ENCODE measurements at regions not wholly inside any gene's neighbourhood (a gene's known extent, or its start where the extent isn't known, plus 50 kb on each side); places are given as distances from the start of the nearest gene placed in this dataset.

GRCh38 chr6:14690120-14691056 lies 555.5 kb upstream of the JARID2 start:
- no peak for DNase-seq (ENCODE audit: low spot score)

- no peak for DNase-seq (ENCODE audit: low spot score)
Observed at GRCh38 chr6:14692208-14692607, 553.7 kb upstream of the JARID2 start.

GRCh38 chr6:14693301-14694192 lies 552.3 kb upstream of the JARID2 start:
- no peak for DNase-seq (ENCODE audit: low spot score)

GRCh38 chr6:14694308-14694707 lies 551.6 kb upstream of the JARID2 start:
- DNase-seq (ENCODE audit: low spot score) = no peak

GRCh38 chr6:14695579-14695978 lies 550.3 kb upstream of the JARID2 start:
- no peak for DNase-seq (ENCODE audit: low spot score)

GRCh38 chr6:14696367-14696766 lies 549.5 kb upstream of the JARID2 start:
- no peak for DNase-seq (ENCODE audit: low spot score)

- DNase-seq (ENCODE audit: low spot score) = no peak
Observed at GRCh38 chr6:14697427-14697826, 548.4 kb upstream of the JARID2 start.

GRCh38 chr6:14699803-14700601 lies 545.9 kb upstream of the JARID2 start:
- DNase-seq (ENCODE audit: low spot score) = no peak

GRCh38 chr6:14701946-14702345 lies 543.9 kb upstream of the JARID2 start:
- DNase-seq (ENCODE audit: low spot score) = no peak

- no peak for DNase-seq (ENCODE audit: low spot score)
Observed at GRCh38 chr6:14702678-14703077, 543.2 kb upstream of the JARID2 start.

GRCh38 chr6:14703586-14703985 lies 542.3 kb upstream of the JARID2 start:
- no peak for DNase-seq (ENCODE audit: low spot score)

- no peak for DNase-seq (ENCODE audit: low spot score)
Observed at GRCh38 chr6:14704383-14705271, 541.2 kb upstream of the JARID2 start.

- no peak for DNase-seq (ENCODE audit: low spot score)
Observed at GRCh38 chr6:14705841-14706377, 540.0 kb upstream of the JARID2 start.

GRCh38 chr6:14706378-14706929 lies 539.4 kb upstream of the JARID2 start:
- no peak for DNase-seq (ENCODE audit: low spot score)

- DNase-seq (ENCODE audit: low spot score) = no peak
Observed at GRCh38 chr6:14707276-14707675, 538.6 kb upstream of the JARID2 start.

- no peak for DNase-seq (ENCODE audit: low spot score)
Observed at GRCh38 chr6:14707971-14708465, 537.9 kb upstream of the JARID2 start.

GRCh38 chr6:14709066-14709670 lies 536.7 kb upstream of the JARID2 start:
- DNase-seq (ENCODE audit: low spot score) = no peak

GRCh38 chr6:14709900-14710299 lies 536.0 kb upstream of the JARID2 start:
- DNase-seq (ENCODE audit: low spot score) = no peak

- no peak for DNase-seq (ENCODE audit: low spot score)
Observed at GRCh38 chr6:14710421-14710820, 535.4 kb upstream of the JARID2 start.
